ENCODE measurements at regions not wholly inside any gene's neighbourhood (a gene's known extent, or its start where the extent isn't known, plus 50 kb on each side); places are given as distances from the start of the nearest gene placed in this dataset.

DNA sequence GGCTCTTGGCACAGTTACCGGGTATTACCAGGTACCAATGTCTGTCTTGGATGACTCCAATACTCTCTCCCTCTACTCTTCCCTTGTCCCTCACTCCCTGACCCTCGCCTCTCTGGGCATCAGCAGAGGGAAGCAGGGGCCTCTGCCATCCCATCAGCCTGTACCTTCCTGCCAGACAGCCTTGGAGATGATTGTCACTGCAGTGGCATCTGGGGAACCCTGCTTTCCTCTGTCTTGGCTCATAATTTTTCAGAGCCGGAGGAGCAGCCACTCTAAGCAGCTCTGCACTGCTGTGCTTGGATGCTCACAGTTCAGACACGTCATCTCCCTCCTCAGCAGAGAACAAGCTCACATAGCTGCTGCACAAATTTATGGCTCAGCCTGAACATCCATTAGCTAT, 274.1 kb downstream of the SMARCA2 start:
- DNase-seq: no peak
- Histone ChIP-seq H3K4me3 (no peak overlapping the region), H3K4me1 (no peaks in the 10 kb centered on the region), H3K9me3 (no peaks in the 10 kb centered on the region), H3K27ac (no peak overlapping the region), H3K36me3 (no peaks in the 10 kb centered on the region), H3K27me3 (no peaks in the 10 kb centered on the region)
- no peak for ATAC-seq
- intact Hi-C loops (cut with DNase I): no loop called here
- TF ChIP-seq, protein P1, sequence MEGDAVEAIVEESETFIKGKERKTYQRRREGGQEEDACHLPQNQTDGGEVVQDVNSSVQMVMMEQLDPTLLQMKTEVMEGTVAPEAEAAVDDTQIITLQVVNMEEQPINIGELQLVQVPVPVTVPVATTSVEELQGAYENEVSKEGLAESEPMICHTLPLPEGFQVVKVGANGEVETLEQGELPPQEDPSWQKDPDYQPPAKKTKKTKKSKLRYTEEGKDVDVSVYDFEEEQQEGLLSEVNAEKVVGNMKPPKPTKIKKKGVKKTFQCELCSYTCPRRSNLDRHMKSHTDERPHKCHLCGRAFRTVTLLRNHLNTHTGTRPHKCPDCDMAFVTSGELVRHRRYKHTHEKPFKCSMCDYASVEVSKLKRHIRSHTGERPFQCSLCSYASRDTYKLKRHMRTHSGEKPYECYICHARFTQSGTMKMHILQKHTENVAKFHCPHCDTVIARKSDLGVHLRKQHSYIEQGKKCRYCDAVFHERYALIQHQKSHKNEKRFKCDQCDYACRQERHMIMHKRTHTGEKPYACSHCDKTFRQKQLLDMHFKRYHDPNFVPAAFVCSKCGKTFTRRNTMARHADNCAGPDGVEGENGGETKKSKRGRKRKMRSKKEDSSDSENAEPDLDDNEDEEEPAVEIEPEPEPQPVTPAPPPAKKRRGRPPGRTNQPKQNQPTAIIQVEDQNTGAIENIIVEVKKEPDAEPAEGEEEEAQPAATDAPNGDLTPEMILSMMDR (IDR thresholded peaks at IDR 0.05): no peak

DNA sequence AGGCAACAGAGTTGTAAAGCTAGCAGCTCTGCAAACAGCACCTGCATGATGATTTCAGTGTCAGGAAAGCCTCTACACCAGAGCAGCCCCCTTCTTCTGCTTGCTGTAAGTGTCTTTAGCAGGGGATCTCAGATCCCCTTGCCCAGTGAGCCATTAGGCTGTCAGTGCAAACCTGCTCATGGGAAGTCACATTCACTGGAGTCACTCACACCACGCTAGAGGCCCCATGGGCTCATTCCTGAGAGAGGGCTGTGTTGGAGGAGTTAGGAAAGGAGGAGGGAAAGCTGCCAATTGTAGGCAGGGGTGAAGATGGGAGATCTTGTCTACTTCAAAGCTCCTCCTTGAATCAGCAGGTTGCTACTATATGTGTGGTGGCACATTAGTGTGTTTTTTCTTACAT, 275.2 kb downstream of the SMARCA2 start:
- TF ChIP-seq, protein P1 (IDR thresholded peaks at IDR 0.05): no peak
- ATAC-seq: no peak
- H3K27me3 ChIP-seq: no peaks in the 10 kb centered on the region
- H3K4me3 ChIP-seq: no peak overlapping the region
- intact Hi-C loops (cut with DNase I): no loop called here
- H3K27ac ChIP-seq: no peak overlapping the region
- no peak for DNase-seq
- H3K9me3 ChIP-seq: no peaks in the 10 kb centered on the region
- H3K4me1 ChIP-seq: no peaks in the 10 kb centered on the region
- H3K36me3 ChIP-seq: no peaks in the 10 kb centered on the region

DNA sequence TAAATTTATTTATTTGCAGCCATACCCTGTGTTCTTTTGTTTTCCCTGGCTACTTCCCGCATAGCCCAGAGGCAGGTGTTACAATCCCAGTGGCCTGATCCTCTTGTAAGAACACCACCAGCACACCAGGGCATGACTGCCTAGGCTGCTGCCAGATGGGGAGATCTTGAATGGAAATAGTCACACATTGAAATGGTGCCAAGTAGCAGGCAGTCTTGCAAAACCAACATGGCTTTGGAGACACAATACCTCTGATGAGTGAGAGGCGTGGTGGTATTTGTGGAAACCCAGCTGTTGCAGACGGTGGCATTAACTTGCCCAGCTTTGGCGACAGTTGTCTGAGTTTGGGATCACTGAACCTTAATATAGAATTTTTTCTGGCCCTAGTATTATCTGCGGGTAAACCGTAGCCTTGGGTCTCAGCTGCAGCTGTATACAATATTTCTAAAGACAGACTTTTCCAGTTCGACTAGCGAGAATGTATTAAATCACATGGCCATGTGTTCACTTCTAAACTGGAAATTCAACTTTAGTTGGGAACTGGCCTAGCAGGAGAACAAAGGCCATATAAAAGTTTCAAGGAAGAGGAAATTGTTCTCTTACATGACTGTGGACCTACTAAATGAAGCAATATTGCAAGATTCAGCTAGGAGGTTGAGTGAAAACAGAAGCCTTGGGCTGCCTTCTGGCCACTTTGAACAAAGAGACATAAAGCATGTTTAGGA, 277.0 kb downstream of the SMARCA2 start:
- Histone ChIP-seq H3K27me3 (no peaks in the 10 kb centered on the region), H3K9me3 (no peaks in the 10 kb centered on the region), H3K27ac (no peak overlapping the region), H3K4me3 (no peak overlapping the region), H3K4me1 (no peaks in the 10 kb centered on the region), H3K36me3 (no peaks in the 10 kb centered on the region)
- DNase-seq: no peak
- TF ChIP-seq, protein P1 (IDR thresholded peaks at IDR 0.05): no peak
- peak; percentile 53 for ATAC-seq
- intact Hi-C loops (cut with DNase I): no loop called here

DNA sequence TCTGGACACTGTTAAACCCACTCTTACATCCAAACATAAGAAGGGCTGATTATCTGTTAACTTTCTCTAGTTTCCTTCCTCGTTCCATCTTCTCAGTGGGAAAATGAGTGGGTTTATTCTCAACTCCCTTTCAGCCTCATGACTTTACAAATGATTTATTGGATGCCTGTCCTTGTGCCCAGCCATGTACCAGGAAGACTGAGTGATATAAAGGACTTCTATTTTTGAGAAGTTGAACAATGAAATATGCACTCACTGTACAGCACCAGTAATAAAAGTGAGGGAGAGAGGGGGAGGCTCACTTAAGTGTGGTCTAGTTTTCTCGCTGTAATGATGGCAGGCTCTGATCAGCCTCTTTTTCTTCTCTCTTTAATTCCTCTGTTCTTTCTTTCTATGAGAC, 277.6 kb downstream of the SMARCA2 start:
- no peak for DNase-seq
- no peaks in the 10 kb centered on the region for H3K4me1 ChIP-seq
- no peak for ATAC-seq
- H3K27ac ChIP-seq: no peak overlapping the region
- intact Hi-C loops (cut with DNase I): no loop called here
- H3K4me3 ChIP-seq: no peak overlapping the region
- H3K36me3 ChIP-seq: no peaks in the 10 kb centered on the region
- TF ChIP-seq, protein P1 (IDR thresholded peaks at IDR 0.05): no peak
- H3K27me3 ChIP-seq: no peaks in the 10 kb centered on the region
- no peaks in the 10 kb centered on the region for H3K9me3 ChIP-seq

DNA sequence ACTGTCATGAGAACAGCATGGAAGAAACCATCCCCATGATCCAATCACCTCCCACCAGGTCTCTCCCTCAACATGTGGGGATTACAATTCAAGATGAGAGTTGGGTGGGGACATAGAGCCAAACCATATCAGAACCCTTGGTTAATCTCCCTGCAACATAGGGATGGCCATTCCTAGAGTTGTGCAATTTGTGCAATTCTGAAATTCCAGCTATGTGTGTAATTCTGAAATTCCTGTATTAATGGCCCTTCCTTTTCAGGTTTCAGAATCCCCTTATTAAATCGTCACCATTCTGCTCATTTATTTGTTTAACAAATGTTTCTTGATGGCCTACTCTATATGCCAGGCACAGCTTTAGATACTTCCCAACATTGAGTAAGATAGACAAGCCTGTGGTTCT, 282.6 kb downstream of the SMARCA2 start:
- Histone ChIP-seq H3K9me3 (no peaks in the 10 kb centered on the region), H3K27ac (no peak overlapping the region), H3K36me3 (no peaks in the 10 kb centered on the region), H3K27me3 (no peaks in the 10 kb centered on the region), H3K4me1 (no peaks in the 10 kb centered on the region), H3K4me3 (no peak overlapping the region)
- ATAC-seq: no peak
- DNase-seq: no peak
- intact Hi-C loops (cut with DNase I): no loop called here
- TF ChIP-seq, protein P1 (IDR thresholded peaks at IDR 0.05): no peak

DNA sequence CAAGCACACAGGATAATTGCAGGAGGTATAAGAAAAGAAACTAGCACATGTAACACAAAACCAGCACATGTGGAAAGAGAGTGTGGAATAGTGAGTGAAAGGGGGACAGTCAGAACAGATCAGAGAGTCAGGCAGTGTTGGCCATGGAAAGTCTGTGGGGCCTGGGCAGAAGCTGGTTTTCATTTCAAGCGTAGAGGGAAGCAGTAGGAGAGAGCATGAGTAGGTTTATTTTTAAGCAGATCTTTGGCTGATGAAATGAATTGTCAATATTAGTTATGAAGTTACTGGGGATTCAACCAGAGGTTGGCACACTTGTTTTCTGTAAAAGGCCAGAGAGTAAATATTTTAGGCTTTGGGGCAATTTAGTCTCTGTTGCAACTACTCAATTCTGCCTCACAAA, 283.1 kb downstream of the SMARCA2 start:
- Histone ChIP-seq H3K27ac (no peak overlapping the region), H3K9me3 (no peaks in the 10 kb centered on the region), H3K4me1 (no peaks in the 10 kb centered on the region), H3K36me3 (no peaks in the 10 kb centered on the region), H3K27me3 (no peaks in the 10 kb centered on the region), H3K4me3 (no peak overlapping the region)
- intact Hi-C loops (cut with DNase I): no loop called here
- DNase-seq: no peak
- no peak for ATAC-seq
- TF ChIP-seq, protein P1 (IDR thresholded peaks at IDR 0.05): no peak
